Fibroblast of pulmonary artery (primary cell): ENCODE measurements at regions not wholly inside any gene's neighbourhood (a gene's known extent, or its start where the extent isn't known, plus 50 kb on each side); places are given as distances from the start of the nearest gene placed in this dataset.

Experiments used
- DNase-seq: peaks from one replicate; pipeline ENCODE4 v3.0.0-alpha.2; 2010; ENCODE audit warnings: low read depth
- H3K4me3 ChIP-seq: replicated peaks from 2 replicates; pipeline ENCODE4 v1.5.1; 2011; ENCODE audit warnings: low read depth, mild to moderate bottlenecking, control low read depth, low read length, moderate library complexity
- CTCF ChIP-seq: IDR thresholded peaks from 2 replicates; pipeline ENCODE4 v1.5.1; 2011; ENCODE audit warnings: mild to moderate bottlenecking, control low read depth, low read length, inconsistent platforms; ENCODE audit errors: missing control alignments

- no peak overlapping the region for H3K4me3 ChIP-seq
- no peak for TF ChIP-seq CTCF
- DNase-seq = no peak
These were observed 351.4 kb upstream of the CDH20 start for GRCh38 chr18:60981682-60982328.

- TF ChIP-seq CTCF = no peak
These were observed 350.9 kb upstream of the CDH20 start for GRCh38 chr18:60982329-60982695.

GRCh38 chr18:60982928-60983327, 350.3 kb upstream of the CDH20 start:
- no peak for DNase-seq
- no peak overlapping the region for H3K4me3 ChIP-seq
- TF ChIP-seq CTCF = no peak

More at GRCh38 chr18:60982329-60982695, 350.9 kb upstream of the CDH20 start:
- H3K4me3 ChIP-seq = no peak overlapping the region
- no peak for DNase-seq

- peak; percentile 71 for DNase-seq
- TF ChIP-seq CTCF = no peak
- no peak overlapping the region for H3K4me3 ChIP-seq
These were observed 348.7 kb upstream of the CDH20 start for GRCh38 chr18:60984510-60984909.

- peak; percentile 51 for DNase-seq
- no peak overlapping the region for H3K4me3 ChIP-seq
- no peak for TF ChIP-seq CTCF
These were observed 345.3 kb upstream of the CDH20 start for GRCh38 chr18:60987963-60988362.

- DNase-seq = no peak
- H3K4me3 ChIP-seq = no peak overlapping the region
- no peak for TF ChIP-seq CTCF
These were observed 336.9 kb upstream of the CDH20 start for GRCh38 chr18:60996326-60996725.

GRCh38 chr18:60996822-60997221, 336.4 kb upstream of the CDH20 start:
- TF ChIP-seq CTCF = no peak
- no peak overlapping the region for H3K4me3 ChIP-seq
- DNase-seq = no peak
